WTC11 (cell line): ENCODE measurements at regions not wholly inside any gene's neighbourhood (a gene's known extent, or its start where the extent isn't known, plus 50 kb on each side); places are given as distances from the start of the nearest gene placed in this dataset.
A peak's percentile ranks its signal among the peaks of the same experiment; 100 is the strongest.

Source experiments
- ATAC-seq: fragments of 200-7000 bp; cut with Tn5 transposase; 2 replicates; pipeline ENCODE4 v1.10.0; 2021; ENCODE audit warnings: mild to moderate bottlenecking, moderate library complexity
- CTCF ChIA-PET: fragments of 300-600 bp; sonication (Branson Sonifier 250); formaldehyde crosslinking; loops from one replicate; lab custom pipeline; 2021; ENCODE audit warnings: antibody characterized with exemption; lab: Charles Lee
- POLR2A ChIA-PET: fragments of 350-600 bp; sonication (Branson Sonifier 250); formaldehyde crosslinking; loops from one replicate; lab custom pipeline; 2021; ENCODE audit warnings: antibody characterized with exemption; lab: Charles Lee
- DNase-seq: peaks from one replicate; pipeline ENCODE4 v3.0.0; 2021; ENCODE audit warnings: low spot score
- H3K27ac Mint-ChIP-seq: 2 replicates; pipeline ENCODE4 v1.8.0; 2021; ENCODE audit warnings: mixed read lengths
- H3K27me3 Mint-ChIP-seq: 2 replicates; pipeline ENCODE4 v1.8.0; 2021; ENCODE audit warnings: low read depth, mild to moderate bottlenecking, moderate library complexity, mixed read lengths
- H3K36me3 Mint-ChIP-seq: 2 replicates; pipeline ENCODE4 v1.8.0; 2021; ENCODE audit warnings: mixed read lengths
- H3K4me1 Mint-ChIP-seq: 2 replicates; pipeline ENCODE4 v1.8.0; 2022; ENCODE audit warnings: mixed read lengths
- H3K4me3 Mint-ChIP-seq: 2 replicates; pipeline ENCODE4 v1.8.0; 2021; ENCODE audit warnings: mild to moderate bottlenecking, moderate library complexity, mixed read lengths
- H3K9me3 Mint-ChIP-seq: 2 replicates; pipeline ENCODE4 v1.8.0; 2021; ENCODE audit warnings: mixed read lengths
- ATF1 ChIP-seq: sonication (generic); formaldehyde crosslinking; IDR thresholded peaks from 2 replicates; pipeline ENCODE4 v1.8.1; 2023; ENCODE audit warnings: mild to moderate bottlenecking, moderate library complexity, missing genetic modification reagents
- CREM ChIP-seq: sonication (generic); formaldehyde crosslinking; IDR thresholded peaks from 2 replicates; pipeline ENCODE4 v1.8.1; 2022; ENCODE audit warnings: mild to moderate bottlenecking, missing genetic modification reagents, moderate library complexity
- FOXJ3 ChIP-seq: sonication (generic); formaldehyde crosslinking; IDR thresholded peaks from 2 replicates; pipeline ENCODE4 v1.9.0; 2021; ENCODE audit warnings: missing genetic modification reagents, mild to moderate bottlenecking, borderline replicate concordance
- FOXP1 ChIP-seq: sonication (generic); formaldehyde crosslinking; IDR thresholded peaks from 2 replicates; pipeline ENCODE4 v1.8.0; 2022; ENCODE audit warnings: missing genetic modification reagents, mild to moderate bottlenecking, moderate library complexity, borderline replicate concordance
- HMGXB4 ChIP-seq: sonication (generic); formaldehyde crosslinking; IDR thresholded peaks from 2 replicates; pipeline ENCODE4 v1.8.1; 2023; ENCODE audit warnings: mild to moderate bottlenecking, moderate library complexity, missing genetic modification reagents
- NFATC4 ChIP-seq: fragments of 250-450 bp; sonication (Bioruptor Pico); IDR thresholded peaks from 2 replicates; pipeline ENCODE4 v1.9.0; 2021; ENCODE audit warnings: mild to moderate bottlenecking
- NFE2L1 ChIP-seq: sonication (generic); formaldehyde crosslinking; IDR thresholded peaks from 2 replicates; pipeline ENCODE4 v1.8.1; 2023; ENCODE audit warnings: missing genetic modification reagents
- PRDM15 ChIP-seq: sonication (generic); formaldehyde crosslinking; IDR thresholded peaks from 2 replicates; pipeline ENCODE4 v1.8.0; 2022; ENCODE audit warnings: missing genetic modification reagents
- TP53 ChIP-seq: sonication (generic); formaldehyde crosslinking; IDR thresholded peaks from 2 replicates; pipeline ENCODE4 v1.8.1; 2023; ENCODE audit warnings: mild to moderate bottlenecking, missing genetic modification reagents
- ZNF121 ChIP-seq: sonication (generic); formaldehyde crosslinking; IDR thresholded peaks from 2 replicates; pipeline ENCODE4 v1.8.0; 2023; ENCODE audit warnings: missing genetic modification reagents
- ZNF317 ChIP-seq: sonication (generic); formaldehyde crosslinking; IDR thresholded peaks from 2 replicates; pipeline ENCODE4 v1.8.1; 2023; ENCODE audit warnings: low read depth, mild to moderate bottlenecking, moderate library complexity, missing genetic modification reagents, borderline replicate concordance
- ZNF671 ChIP-seq: fragments of 250-450 bp; sonication (Bioruptor Pico); IDR thresholded peaks from 2 replicates; pipeline ENCODE4 v1.8.0; 2021; ENCODE audit warnings: mild to moderate bottlenecking
- TF ChIP-seq, protein P1 (sequence below): sonication (generic); formaldehyde crosslinking; IDR thresholded peaks from 2 replicates; pipeline ENCODE4 v1.8.0; 2023; ENCODE audit warnings: mild to moderate bottlenecking, missing genetic modification reagents
- TF ChIP-seq, protein P2 (sequence below): sonication (generic); formaldehyde crosslinking; IDR thresholded peaks from 2 replicates; pipeline ENCODE4 v1.8.1; 2023; ENCODE audit warnings: mild to moderate bottlenecking, missing genetic modification reagents, borderline replicate concordance
- TF ChIP-seq, protein P3 (sequence below): sonication (generic); formaldehyde crosslinking; IDR thresholded peaks from 2 replicates; pipeline ENCODE4 v1.8.0; 2023; ENCODE audit warnings: missing genetic modification reagents, mild to moderate bottlenecking, borderline replicate concordance
- TF ChIP-seq, protein P4 (sequence below): fragments of 250-450 bp; sonication (Bioruptor Pico); IDR thresholded peaks from 2 replicates; pipeline ENCODE4 v1.9.0; 2021; ENCODE audit warnings: mild to moderate bottlenecking

GRCh38 chr4:15333692-15334633 lies 93.9 kb upstream of the C1QTNF7 start (continued):
- TF ChIP-seq, protein P1, sequence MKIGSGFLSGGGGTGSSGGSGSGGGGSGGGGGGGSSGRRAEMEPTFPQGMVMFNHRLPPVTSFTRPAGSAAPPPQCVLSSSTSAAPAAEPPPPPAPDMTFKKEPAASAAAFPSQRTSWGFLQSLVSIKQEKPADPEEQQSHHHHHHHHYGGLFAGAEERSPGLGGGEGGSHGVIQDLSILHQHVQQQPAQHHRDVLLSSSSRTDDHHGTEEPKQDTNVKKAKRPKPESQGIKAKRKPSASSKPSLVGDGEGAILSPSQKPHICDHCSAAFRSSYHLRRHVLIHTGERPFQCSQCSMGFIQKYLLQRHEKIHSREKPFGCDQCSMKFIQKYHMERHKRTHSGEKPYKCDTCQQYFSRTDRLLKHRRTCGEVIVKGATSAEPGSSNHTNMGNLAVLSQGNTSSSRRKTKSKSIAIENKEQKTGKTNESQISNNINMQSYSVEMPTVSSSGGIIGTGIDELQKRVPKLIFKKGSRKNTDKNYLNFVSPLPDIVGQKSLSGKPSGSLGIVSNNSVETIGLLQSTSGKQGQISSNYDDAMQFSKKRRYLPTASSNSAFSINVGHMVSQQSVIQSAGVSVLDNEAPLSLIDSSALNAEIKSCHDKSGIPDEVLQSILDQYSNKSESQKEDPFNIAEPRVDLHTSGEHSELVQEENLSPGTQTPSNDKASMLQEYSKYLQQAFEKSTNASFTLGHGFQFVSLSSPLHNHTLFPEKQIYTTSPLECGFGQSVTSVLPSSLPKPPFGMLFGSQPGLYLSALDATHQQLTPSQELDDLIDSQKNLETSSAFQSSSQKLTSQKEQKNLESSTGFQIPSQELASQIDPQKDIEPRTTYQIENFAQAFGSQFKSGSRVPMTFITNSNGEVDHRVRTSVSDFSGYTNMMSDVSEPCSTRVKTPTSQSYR (CRISPR knock-in tag), result no peak
- no peak for TF ChIP-seq PRDM15 (CRISPR knock-in tag)
- TF ChIP-seq, all 79 proteins: peak for 0

- POLR2A ChIA-PET, result no interaction called here
- CTCF ChIA-PET, result no interaction called here
- no peak overlapping the region for H3K4me3 Mint-ChIP-seq
- DNase-seq, result no peak
- H3K27ac Mint-ChIP-seq, result no peak overlapping the region
- H3K4me1 Mint-ChIP-seq, result peaks cover 8% of the 10 kb centered on the region
- H3K9me3 Mint-ChIP-seq, result peaks cover 6% of the 10 kb centered on the region; the same call in 1 of the 2 replicates
- ATAC-seq, result peak; percentile 98
- no peaks in the 10 kb centered on the region for H3K36me3 Mint-ChIP-seq
- no peaks in the 10 kb centered on the region for H3K27me3 Mint-ChIP-seq
- TF ChIP-seq NFATC4 (CRISPR knock-in tag), result no peak
- no peak for TF ChIP-seq ZNF671 (CRISPR knock-in tag)
- no peak for TF ChIP-seq HMGXB4 (CRISPR knock-in tag)
- no peak for TF ChIP-seq CREM (CRISPR knock-in tag)
- TF ChIP-seq, protein P2, sequence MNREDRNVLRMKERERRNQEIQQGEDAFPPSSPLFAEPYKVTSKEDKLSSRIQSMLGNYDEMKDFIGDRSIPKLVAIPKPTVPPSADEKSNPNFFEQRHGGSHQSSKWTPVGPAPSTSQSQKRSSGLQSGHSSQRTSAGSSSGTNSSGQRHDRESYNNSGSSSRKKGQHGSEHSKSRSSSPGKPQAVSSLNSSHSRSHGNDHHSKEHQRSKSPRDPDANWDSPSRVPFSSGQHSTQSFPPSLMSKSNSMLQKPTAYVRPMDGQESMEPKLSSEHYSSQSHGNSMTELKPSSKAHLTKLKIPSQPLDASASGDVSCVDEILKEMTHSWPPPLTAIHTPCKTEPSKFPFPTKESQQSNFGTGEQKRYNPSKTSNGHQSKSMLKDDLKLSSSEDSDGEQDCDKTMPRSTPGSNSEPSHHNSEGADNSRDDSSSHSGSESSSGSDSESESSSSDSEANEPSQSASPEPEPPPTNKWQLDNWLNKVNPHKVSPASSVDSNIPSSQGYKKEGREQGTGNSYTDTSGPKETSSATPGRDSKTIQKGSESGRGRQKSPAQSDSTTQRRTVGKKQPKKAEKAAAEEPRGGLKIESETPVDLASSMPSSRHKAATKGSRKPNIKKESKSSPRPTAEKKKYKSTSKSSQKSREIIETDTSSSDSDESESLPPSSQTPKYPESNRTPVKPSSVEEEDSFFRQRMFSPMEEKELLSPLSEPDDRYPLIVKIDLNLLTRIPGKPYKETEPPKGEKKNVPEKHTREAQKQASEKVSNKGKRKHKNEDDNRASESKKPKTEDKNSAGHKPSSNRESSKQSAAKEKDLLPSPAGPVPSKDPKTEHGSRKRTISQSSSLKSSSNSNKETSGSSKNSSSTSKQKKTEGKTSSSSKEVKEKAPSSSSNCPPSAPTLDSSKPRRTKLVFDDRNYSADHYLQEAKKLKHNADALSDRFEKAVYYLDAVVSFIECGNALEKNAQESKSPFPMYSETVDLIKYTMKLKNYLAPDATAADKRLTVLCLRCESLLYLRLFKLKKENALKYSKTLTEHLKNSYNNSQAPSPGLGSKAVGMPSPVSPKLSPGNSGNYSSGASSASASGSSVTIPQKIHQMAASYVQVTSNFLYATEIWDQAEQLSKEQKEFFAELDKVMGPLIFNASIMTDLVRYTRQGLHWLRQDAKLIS (CRISPR knock-in tag), result no peak
- TF ChIP-seq FOXJ3 (CRISPR knock-in tag), result no peak
- TF ChIP-seq, protein P3, sequence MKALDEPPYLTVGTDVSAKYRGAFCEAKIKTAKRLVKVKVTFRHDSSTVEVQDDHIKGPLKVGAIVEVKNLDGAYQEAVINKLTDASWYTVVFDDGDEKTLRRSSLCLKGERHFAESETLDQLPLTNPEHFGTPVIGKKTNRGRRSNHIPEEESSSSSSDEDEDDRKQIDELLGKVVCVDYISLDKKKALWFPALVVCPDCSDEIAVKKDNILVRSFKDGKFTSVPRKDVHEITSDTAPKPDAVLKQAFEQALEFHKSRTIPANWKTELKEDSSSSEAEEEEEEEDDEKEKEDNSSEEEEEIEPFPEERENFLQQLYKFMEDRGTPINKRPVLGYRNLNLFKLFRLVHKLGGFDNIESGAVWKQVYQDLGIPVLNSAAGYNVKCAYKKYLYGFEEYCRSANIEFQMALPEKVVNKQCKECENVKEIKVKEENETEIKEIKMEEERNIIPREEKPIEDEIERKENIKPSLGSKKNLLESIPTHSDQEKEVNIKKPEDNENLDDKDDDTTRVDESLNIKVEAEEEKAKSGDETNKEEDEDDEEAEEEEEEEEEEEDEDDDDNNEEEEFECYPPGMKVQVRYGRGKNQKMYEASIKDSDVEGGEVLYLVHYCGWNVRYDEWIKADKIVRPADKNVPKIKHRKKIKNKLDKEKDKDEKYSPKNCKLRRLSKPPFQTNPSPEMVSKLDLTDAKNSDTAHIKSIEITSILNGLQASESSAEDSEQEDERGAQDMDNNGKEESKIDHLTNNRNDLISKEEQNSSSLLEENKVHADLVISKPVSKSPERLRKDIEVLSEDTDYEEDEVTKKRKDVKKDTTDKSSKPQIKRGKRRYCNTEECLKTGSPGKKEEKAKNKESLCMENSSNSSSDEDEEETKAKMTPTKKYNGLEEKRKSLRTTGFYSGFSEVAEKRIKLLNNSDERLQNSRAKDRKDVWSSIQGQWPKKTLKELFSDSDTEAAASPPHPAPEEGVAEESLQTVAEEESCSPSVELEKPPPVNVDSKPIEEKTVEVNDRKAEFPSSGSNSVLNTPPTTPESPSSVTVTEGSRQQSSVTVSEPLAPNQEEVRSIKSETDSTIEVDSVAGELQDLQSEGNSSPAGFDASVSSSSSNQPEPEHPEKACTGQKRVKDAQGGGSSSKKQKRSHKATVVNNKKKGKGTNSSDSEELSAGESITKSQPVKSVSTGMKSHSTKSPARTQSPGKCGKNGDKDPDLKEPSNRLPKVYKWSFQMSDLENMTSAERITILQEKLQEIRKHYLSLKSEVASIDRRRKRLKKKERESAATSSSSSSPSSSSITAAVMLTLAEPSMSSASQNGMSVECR (CRISPR knock-in tag), result no peak
- no peak for TF ChIP-seq ATF1 (CRISPR knock-in tag)
- no peak for TF ChIP-seq ZNF317 (CRISPR knock-in tag)
- no peak for TF ChIP-seq TP53 (CRISPR knock-in tag)
- no peak for TF ChIP-seq FOXP1 (CRISPR knock-in tag)
- TF ChIP-seq, protein P4, sequence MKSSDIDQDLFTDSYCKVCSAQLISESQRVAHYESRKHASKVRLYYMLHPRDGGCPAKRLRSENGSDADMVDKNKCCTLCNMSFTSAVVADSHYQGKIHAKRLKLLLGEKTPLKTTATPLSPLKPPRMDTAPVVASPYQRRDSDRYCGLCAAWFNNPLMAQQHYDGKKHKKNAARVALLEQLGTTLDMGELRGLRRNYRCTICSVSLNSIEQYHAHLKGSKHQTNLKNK (CRISPR knock-in tag), result no peak
- no peak for TF ChIP-seq NFE2L1 (CRISPR knock-in tag)
- no peak for TF ChIP-seq ZNF121 (CRISPR knock-in tag)
Observed at GRCh38 chr4:15336410-15337167, 91.2 kb upstream of the C1QTNF7 start.
